T-helper 2 cell treated with Interferon-gamma antibody and Interleukin-4, amounts not matched to agents 5 μg/mL and 100 μg/mL, for 36 hours (primary cell): ENCODE measurements at regions not wholly inside any gene's neighbourhood (a gene's known extent, or its start where the extent isn't known, plus 50 kb on each side); places are given as distances from the start of the nearest gene placed in this dataset.
"Not testable (repeated sequence)": the region's sequence is repeated elsewhere in the genome, so short reads cannot be mapped to it uniquely, and the experiment has no call there.

Experiments
- DNase-seq: peaks from one replicate; pipeline ENCODE4 v3.0.0; 2021; ENCODE audit warnings: low spot score
- H3K27ac Mint-ChIP-seq: one replicate; pipeline ENCODE4 v1.8.0; 2021; ENCODE audit warnings: mild to moderate bottlenecking, mixed read lengths
- H3K27me3 Mint-ChIP-seq: one replicate; pipeline ENCODE4 v1.8.0; 2021; ENCODE audit warnings: low read depth, mixed read lengths
- H3K36me3 Mint-ChIP-seq: one replicate; pipeline ENCODE4 v1.8.0; 2021; ENCODE audit warnings: low read depth, mixed read lengths
- H3K4me1 Mint-ChIP-seq: one replicate; pipeline ENCODE4 v1.8.0; 2021; ENCODE audit warnings: low read depth, mixed read lengths
- H3K4me3 Mint-ChIP-seq: one replicate; pipeline ENCODE4 v1.8.0; 2022; ENCODE audit warnings: mild to moderate bottlenecking, moderate library complexity, mixed read lengths
- H3K9me3 Mint-ChIP-seq: one replicate; pipeline ENCODE4 v1.8.0; 2021; ENCODE audit warnings: mixed read lengths

DNA sequence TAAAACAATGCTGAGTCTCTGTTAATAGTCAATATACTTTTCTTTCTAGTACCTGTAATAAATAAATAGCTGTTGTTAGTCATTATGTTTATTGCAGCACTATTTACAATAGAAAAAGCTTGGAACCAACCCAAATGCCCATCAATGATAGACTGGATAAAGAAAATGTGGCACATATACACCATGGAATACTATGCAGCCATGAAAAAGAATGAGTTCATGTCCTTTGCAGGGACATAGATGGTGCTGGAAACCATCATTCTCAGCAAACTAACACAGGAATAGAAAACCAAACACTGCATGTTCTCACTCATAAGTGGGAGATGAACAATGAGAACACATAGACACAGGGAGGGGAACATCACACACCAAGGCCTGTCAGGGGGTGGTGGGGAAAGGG lies 1341.9 kb upstream of the PCDH7 start:
- H3K36me3 Mint-ChIP-seq, H3K4me1 Mint-ChIP-seq, H3K27ac Mint-ChIP-seq, H3K27me3 Mint-ChIP-seq, H3K4me3 Mint-ChIP-seq, DNase-seq: not testable (repeated sequence)
- peaks cover 30% of the 10 kb centered on the region for H3K9me3 Mint-ChIP-seq

DNA sequence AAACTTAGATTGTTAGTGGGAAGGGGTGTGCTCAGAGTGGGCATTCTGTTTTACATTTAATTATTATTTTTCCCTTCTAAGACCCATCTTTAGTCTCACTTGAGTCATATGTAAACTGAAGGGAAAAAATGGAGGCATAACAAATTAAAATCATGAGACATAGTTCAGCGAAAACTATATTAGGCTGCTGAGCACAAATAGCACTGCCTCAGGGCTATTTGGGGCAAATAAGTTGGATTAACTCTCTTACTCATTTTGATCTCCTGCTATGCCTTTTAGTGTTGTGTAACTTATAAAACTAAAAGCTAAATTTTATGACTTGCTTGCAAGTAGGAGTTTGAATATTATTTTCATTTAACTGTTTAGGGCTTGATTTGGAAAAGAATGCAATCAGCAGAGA lies 1329.2 kb upstream of the PCDH7 start:
- Mint-ChIP-seq H3K4me1 (no peaks in the 10 kb centered on the region), H3K9me3 (peaks cover 60% of the 10 kb centered on the region), H3K4me3 (no peak overlapping the region), H3K27ac (no peak overlapping the region), H3K27me3 (no peaks in the 10 kb centered on the region), H3K36me3 (no peaks in the 10 kb centered on the region)
- no peak for DNase-seq

DNA sequence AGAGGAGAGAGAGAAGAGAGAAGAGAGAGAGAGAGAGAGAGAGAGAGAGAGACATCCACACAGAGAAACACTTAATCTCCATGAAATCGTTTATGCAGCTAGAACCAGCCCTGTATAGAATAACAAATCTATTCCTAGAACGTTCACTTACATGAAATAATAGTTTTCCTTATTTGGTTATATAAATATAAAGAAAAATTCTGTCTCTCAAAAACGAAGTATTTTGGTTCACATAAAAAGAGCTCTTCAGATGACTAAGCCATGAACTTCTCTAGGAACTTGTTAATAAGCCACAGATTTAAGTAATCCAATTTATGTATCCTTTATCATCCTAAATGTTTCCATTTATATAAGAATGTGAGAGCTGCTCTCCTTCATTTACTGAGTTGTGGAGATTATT lies 1315.1 kb upstream of the PCDH7 start:
- Mint-ChIP-seq H3K27ac (no peak overlapping the region), H3K27me3 (no peaks in the 10 kb centered on the region)

DNA sequence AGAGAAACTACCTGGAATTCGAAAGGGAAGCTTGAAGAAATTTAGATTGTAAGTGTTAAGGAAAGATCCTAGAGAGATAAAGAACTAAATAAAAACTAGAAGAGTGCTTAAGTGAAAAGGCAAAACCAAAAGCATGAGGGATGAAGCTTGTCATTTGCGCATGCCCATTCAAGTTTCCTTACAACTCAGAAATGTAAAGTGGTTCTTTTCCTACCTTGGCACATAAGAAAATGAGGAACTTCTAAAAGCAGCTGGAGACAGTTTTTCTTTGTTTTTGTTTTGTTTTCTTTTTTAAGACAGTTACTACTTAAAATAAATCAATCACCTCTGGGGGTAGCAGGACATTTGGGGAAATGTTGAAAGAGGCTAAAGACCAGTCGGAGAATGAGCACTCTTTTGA lies 1304.4 kb upstream of the PCDH7 start:
- no peaks in the 10 kb centered on the region for H3K27me3 Mint-ChIP-seq
- H3K36me3 Mint-ChIP-seq = no peaks in the 10 kb centered on the region
- peaks cover 12% of the 10 kb centered on the region for H3K9me3 Mint-ChIP-seq
- H3K4me1 Mint-ChIP-seq = no peaks in the 10 kb centered on the region
- no peak overlapping the region for H3K4me3 Mint-ChIP-seq
- no peak overlapping the region for H3K27ac Mint-ChIP-seq
- no peak for DNase-seq

More for the DNA sequence above, 1315.1 kb upstream of the PCDH7 start:
- Mint-ChIP-seq H3K9me3 (peaks cover 31% of the 10 kb centered on the region), H3K4me3 (no peak overlapping the region), H3K4me1 (no peaks in the 10 kb centered on the region), H3K36me3 (no peaks in the 10 kb centered on the region)
- DNase-seq = no peak

DNA sequence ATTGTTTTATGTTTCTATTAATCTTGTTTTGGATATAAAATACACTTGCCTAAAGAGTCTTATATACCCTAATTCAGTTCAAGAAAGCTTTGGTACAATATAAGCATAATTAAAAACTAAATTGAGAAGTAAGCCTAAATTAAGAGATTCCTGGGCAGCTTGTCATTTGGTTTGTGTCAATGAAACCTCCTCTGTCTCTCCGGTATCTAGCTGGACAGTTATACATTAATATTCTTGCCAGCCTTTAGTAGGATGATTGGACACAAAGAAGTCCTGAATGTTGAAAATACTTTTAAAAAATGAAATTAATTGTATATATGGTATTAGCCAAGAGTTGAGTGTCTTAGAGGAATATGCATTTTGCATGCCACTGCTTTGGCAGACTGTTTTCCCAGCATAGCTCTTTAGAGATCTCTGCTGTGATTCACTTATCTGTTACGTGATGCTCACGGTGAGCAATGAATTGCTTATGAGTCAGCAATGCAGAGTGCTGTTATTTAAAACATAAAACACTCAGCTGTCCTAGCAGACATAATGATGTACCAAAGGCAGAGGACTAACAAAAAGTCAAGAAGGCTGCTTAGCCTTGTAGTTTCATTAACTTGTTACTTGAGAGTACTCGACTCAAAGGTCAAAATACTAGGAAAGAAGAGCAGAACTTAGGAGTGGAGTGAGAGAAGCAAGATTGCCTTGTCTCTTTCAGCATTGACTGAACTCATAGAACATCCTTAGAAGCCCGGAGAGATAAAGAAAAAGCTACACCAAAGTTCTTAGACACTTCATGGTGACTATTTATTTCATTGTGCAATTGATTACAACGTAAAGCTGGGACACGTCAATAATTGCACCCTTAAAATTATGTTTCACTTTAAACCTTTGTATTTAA lies 1296.1 kb upstream of the PCDH7 start:
- no peaks in the 10 kb centered on the region for H3K4me1 Mint-ChIP-seq

DNA sequence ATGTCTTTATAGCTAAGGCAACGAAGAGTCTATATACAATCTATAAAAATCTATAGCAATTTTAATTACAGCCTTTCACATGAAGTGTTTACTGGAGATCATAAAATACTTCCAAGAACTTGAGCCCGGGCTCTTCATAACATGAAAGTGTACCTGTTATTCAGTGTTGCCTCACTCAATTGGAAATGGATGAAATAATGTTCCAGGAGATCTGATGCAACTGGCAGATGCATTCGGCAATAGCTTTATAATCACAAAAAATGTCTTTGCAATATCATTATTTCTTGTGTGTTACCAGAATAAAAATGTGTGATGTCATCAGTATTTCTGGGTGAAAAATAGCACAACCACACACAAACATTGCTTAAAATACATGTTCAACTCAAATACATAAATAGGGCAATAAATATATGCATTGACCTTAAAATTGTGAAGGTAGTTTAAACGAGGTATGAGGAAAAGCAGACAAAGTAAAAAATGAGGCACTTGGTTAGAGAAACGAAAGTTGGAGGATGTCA lies 1266.8 kb upstream of the PCDH7 start:
- Mint-ChIP-seq H3K4me1 (no peaks in the 10 kb centered on the region), H3K9me3 (peaks cover 32% of the 10 kb centered on the region), H3K27ac (no peak overlapping the region), H3K27me3 (no peaks in the 10 kb centered on the region), H3K4me3 (no peak overlapping the region), H3K36me3 (no peaks in the 10 kb centered on the region)
- DNase-seq = no peak

More for the DNA sequence above, 1296.1 kb upstream of the PCDH7 start:
- no peak for DNase-seq
- Mint-ChIP-seq H3K36me3 (no peaks in the 10 kb centered on the region), H3K4me3 (no peak overlapping the region), H3K27ac (no peak overlapping the region), H3K27me3 (no peaks in the 10 kb centered on the region), H3K9me3 (peaks cover 27% of the 10 kb centered on the region)

DNA sequence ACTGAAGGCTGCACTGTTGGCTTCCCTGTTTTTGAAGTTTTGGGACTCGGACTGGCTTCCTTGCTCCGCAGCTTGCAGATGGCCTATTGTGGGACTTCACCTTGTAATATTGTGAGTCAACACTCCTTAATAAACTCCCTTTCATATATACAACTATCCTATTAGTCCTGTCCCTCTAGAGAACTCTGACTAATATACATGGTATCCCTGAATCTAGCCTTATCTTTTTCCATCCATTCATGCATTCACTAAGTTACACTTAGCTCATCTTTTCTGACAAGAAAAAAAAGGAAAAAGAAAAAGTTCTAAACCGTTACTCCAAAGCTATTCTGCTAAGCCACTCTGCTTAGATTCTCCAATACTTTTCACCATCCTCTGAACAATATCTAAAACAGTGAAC lies 1260.2 kb upstream of the PCDH7 start:
- H3K4me3 Mint-ChIP-seq = no peak overlapping the region
- DNase-seq = no peak
- peaks cover 52% of the 10 kb centered on the region for H3K9me3 Mint-ChIP-seq
- H3K36me3 Mint-ChIP-seq = no peaks in the 10 kb centered on the region
- H3K4me1 Mint-ChIP-seq = no peaks in the 10 kb centered on the region
- no peaks in the 10 kb centered on the region for H3K27me3 Mint-ChIP-seq
- no peak overlapping the region for H3K27ac Mint-ChIP-seq

DNA sequence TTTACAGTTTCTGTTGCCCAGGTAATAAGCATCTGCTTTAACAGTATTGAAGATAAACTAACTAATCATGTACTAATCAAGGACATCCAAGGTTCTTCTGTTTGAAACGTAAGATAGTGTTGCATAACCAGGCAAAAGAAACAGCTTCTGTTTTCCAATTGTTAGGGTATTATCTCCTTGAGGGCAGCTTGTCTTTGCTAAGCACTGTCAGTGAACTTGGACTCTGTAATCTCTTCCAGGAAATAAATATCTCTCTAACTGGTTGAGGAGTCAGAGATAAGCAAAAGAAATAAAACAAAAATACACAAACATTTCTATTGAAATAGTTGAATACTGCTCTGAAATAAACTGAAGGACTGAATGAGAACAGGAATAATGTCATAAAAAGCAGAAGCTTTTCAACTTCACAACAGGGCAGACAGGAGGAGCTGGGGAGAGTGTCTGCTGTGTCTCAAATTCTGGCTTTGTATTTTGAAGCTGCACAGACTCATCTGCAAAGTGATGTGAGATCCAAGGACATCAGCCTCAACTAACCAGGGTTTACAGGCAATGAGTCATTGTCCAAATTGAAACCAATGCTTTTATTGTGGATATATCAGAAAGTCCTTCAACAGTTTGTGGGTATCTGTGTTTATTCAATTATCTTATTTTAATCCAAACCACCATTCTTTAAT lies 1253.0 kb upstream of the PCDH7 start:
- no peaks in the 10 kb centered on the region for H3K27me3 Mint-ChIP-seq
- H3K9me3 Mint-ChIP-seq = peaks cover 44% of the 10 kb centered on the region
- no peak overlapping the region for H3K27ac Mint-ChIP-seq
- no peaks in the 10 kb centered on the region for H3K36me3 Mint-ChIP-seq
- no peaks in the 10 kb centered on the region for H3K4me1 Mint-ChIP-seq
- no peak for DNase-seq
- H3K4me3 Mint-ChIP-seq = no peak overlapping the region
